GM21381 (cell line): ENCODE measurements at regions not wholly inside any gene's neighbourhood (a gene's known extent, or its start where the extent isn't known, plus 50 kb on each side); places are given as distances from the start of the nearest gene placed in this dataset.
"Not testable (repeated sequence)": the region's sequence is repeated elsewhere in the genome, so short reads cannot be mapped to it uniquely, and the experiment has no call there.

Experiments
- ATAC-seq: cut with Tn5 transposase; IDR thresholded peaks from one replicate; pipeline ENCODE4 v1.9.1; 2021; ENCODE audit warnings: mild to moderate bottlenecking, moderate library complexity; ENCODE audit not compliant: unreplicated experiment

DNA sequence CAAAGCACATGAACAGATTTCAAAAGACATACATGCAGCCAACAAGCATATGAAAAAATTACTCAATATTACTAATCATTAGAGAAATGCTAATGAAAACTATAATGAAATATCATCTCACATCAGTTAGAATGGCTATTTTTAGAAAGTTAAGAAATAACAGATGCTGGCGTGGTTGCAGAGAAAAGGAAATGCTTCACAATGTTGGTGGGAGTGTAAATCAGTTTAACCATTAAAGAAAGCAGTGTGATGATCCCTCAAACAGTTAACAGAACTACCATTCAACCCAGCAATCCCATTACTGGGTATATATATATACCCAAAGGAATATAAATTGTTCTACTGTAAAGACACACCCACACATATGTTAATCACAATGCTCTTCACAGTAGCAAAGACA, 117.7 kb upstream of the SETBP1 start:
- no peak for ATAC-seq

DNA sequence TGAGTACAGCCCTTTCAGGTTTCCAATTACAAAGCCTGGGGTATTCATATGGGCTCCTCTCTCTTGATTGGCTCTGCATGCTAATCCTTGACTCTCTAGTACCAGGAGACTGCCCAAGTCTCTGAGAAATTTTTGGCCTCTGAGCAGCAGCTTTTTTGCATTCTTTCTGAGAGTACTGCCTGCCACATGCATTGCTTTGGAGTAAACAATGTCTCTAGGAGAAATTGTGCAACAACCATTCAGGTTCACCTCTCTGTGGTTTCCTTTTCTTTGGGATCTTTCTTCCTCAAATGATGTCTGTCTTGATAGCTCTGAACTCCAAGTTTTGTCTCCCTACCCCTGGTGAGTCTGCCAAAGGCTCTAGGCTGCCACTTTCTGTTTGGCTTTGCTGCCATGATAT, 115.8 kb upstream of the SETBP1 start:
- no peak for ATAC-seq

GRCh38 chr18:44568342-44568741, 112.3 kb upstream of the SETBP1 start:
- no peak for ATAC-seq

- ATAC-seq = no peak
Measured at GRCh38 chr18:44568986-44569385, 111.7 kb upstream of the SETBP1 start.

DNA sequence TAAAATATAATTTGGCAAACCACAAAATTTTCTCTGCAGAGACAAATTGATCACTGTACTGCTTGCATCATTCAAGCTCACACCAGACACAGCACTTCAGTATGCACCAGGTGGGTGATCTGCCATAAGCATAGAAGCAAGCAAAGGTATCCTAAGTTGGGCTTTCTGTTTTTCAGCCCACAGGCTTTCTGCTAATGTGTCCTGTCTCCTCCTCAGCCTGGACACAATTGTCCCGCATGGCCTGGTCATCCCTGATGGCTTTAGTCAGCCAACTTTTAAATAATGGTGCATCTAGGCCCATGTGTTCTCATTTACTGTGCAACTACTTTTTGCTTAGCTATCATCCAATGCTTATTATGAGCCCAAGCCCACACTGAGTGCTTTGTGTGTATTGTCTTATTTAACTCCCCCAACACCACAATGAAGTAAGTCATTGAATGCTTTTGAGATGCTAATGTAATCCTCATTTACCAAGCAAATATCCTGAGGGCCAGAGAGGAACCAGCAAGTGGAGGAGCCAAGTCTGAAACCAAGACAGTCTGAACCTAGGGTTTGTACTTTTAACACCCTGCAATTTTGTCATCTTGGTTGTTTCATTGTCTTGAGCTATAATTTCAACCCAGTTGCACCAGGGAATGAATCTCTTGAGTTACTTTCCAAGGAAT, 111.2 kb upstream of the SETBP1 start:
- no peak for ATAC-seq

GRCh38 chr18:44579028-44579702, 101.5 kb upstream of the SETBP1 start:
- no peak for ATAC-seq

DNA sequence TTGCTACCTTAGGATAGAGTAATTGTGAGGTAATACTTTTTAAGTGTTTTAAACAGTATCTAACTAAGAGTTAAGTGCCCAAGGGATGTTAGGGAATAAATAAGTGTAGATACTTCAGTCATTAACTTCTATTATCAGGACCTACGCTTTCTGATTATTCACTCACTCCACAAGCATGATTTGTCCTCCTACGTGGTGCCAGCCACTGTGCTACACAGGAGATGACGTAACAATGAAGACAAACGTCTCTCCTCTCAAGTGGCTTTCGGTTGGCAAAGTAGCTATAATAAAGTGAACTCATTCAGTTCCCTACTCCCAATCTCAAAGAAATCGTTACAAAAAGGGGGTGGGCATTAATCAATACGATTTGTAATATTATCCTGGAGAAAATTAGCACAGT, 100.9 kb upstream of the SETBP1 start:
- ATAC-seq = no peak

- no peak for ATAC-seq
Measured at GRCh38 chr18:44580159-44580558, 100.5 kb upstream of the SETBP1 start.

- ATAC-seq = not testable (repeated sequence)
Measured at GRCh38 chr18:44580782-44581181, 99.9 kb upstream of the SETBP1 start.

GRCh38 chr18:44582456-44582855, 98.2 kb upstream of the SETBP1 start:
- ATAC-seq = no peak

GRCh38 chr18:44584900-44585299, 95.8 kb upstream of the SETBP1 start:
- no peak for ATAC-seq

DNA sequence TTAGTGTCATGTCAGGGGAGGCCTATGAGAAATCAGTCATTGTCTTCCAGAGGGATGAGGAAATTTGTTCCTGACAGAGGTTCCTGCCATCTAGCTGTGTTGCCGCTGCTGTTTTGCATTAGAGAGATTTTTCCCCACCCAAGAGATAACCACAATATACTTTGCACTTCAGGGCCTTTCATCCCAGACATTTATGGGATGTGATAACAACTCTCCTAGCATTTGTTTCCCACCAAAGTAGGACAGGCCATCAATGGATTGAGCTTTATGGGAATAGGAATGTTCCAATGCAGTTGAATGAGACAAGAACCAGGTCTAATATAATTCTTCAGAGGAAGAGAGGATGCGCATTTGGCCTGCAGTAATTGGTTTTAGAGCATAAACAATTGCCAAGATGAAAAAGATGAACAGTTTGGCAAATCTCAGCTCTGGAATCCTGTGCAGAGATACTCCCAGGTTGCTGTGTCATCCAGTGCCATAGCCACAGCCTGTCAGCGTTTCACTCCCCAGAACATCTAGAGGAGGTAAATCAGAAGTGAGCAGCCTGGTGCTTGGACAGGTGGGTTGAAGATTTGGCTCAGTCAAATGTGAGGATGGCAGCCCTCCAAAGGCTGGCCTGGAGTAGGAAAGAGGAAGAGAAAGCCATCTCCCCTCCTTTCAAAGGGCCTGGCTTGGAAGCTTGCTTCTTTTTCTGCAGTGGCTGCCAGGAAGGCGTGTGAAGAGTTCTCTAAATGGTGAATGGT, 93.7 kb upstream of the SETBP1 start:
- no peak for ATAC-seq

- ATAC-seq = no peak
Measured at GRCh38 chr18:44588508-44588907, 92.2 kb upstream of the SETBP1 start.

- no peak for ATAC-seq
Measured at GRCh38 chr18:44589693-44590355, 90.9 kb upstream of the SETBP1 start.

DNA sequence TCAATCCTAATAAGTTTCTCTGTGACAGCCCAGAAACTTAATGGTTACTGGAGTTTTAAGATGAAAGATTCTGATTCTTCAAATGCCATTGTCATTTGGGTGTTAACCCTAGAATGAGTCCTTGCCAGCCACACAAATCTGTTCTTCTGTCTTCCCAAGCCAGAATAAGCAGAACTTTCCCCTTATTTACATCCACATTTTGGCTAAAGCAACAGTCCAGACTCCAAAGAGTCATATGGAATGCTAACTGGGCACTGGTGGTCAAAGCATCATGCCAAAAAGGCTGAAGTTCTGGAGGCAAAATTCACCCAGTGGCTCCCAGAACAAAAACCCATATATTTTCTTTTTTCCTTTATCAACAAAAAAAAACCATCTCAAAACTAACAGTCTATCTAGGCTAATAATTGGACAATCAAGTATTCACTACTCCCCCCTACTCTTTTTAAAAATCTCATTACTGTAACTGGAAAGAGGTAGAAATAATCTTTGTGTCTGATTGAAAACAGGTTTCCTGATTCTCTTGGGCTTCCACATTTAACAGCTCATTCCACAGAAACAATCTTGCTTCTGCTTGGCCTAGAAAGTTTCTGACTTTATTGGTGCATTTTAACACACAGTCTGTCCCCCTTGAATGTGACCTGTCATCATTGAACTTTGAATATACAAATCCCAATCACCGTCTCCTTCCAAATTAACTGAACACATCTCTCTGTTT, 89.6 kb upstream of the SETBP1 start:
- no peak for ATAC-seq

DNA sequence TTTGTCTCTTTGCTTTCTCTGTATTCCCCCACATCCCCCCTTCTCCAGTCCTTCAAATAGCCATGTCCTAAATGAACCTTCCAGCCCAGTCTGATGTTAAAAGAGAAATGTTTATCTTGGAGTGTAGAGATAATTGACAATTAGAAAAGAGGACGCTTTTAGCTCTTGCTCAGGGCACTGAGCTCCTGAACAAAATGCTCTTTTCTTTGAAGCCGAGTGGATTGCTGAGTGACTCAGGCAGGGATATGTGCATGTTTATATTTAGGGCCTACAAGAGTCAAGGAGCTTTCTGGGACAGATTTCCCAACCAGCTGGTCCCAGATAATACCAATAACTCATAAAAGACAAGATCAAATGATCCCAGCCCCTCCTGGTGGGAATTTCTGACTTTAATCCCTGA, 88.0 kb upstream of the SETBP1 start:
- ATAC-seq = no peak

DNA sequence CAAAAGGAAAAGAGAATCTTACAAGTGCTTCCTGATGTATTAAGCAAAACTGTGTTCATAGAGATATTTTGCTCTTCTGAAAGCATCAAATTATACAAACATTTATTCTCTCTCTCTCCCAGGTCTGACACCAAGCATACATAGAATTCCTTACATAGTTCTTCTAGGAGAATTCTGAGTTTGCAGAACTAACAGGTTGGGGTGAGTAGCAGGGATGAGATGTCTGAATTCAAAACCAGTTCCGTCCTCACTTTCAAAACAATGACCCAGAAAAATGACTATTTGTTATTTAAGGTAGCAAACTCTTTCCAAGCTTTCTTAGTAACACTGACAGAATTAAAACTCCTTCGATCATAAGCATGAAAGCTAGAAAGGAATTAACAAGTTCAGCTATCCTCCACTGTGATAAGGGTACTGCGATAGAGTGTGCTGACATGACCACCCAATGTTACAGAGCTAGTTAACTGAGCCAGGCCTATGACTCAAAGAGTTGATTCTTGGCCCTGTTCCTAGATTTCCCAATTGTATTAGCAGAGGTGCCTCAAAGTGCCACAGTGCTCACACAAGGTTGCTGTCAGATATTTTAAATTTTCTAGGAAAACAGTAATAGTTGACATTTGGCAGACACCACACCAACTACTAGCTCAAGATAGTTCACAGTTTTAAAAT, 85.8 kb upstream of the SETBP1 start:
- ATAC-seq = no peak

GRCh38 chr18:44597797-44598196, 82.9 kb upstream of the SETBP1 start:
- ATAC-seq = no peak

DNA sequence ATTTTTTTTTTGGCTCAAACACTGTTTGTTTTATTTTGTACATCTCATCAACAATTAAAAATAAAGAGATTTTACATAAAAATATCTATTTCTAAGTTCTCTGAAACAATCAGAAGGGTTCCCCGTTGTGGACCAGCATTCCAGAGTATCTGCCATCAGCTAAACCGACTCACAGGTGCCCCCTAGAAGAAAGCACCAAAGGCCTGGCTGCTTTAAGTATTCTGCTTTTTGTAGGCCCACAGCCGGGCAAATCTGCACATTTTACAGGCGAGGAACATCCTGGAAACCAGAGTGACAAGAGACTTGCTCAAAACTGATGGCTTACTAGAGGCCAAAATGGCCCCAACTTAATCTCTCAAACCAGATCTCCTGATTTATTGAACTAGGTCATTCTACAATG, 82.2 kb upstream of the SETBP1 start:
- ATAC-seq = no peak

DNA sequence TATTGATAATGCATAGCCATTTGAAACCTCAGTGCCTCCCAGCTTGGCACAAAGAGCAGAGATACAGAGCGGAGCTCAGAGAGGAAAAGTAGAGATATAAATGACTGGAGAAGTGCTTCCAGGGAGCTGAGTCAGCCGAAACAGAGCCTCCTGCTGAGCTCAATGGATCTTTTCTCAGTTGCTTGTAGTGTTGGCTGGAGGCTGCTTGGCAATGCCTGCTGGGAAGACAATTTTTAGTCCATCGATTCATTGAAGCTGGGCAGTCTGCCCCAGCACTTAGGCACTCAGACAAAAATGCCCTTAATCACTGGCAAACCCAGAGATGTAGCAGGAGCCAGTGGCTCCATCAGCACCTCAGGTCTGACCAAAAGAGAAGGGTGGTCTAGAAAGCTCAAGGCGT, 81.3 kb upstream of the SETBP1 start:
- no peak for ATAC-seq
